ENCODE measurements at regions not wholly inside any gene's neighbourhood (a gene's known extent, or its start where the extent isn't known, plus 50 kb on each side); places are given as distances from the start of the nearest gene placed in this dataset.
"Not testable (repeated sequence)": the region's sequence is repeated elsewhere in the genome, so short reads cannot be mapped to it uniquely, and the experiment has no call there.

DNA sequence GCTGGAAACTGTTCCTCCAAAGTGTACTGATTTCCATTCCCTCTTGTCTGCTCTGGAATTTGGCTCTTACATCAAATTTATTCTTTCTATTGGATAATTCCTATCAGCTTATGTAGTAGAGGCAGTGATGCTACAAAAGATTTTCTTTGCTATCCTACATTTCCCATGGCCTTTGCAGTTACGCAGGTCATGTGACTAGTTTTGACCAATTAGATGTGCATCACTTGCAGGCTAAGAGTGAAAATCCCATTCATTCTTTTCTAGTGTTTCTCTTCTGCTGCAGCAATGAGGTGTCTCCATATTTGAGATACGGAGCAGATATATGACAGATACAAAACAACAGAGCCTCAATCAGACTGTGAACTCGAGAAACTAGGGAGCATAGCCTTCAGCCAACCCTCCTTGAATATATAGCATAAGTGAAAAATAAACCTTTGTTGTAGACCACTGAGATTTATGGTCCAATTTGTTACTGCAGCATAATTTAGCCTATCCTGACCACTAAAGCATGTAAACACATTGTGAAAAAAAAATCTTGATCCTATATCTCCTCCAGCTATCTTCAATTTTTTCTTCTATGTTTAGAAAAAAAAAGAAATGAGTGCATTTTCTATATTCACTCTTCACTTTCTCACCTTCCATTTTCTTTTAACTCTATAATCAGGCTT, 102.0 kb downstream of the HNMT start:
- H3K9ac ChIP-seq (ENCODE audit: low read length in 5 of 5), result no peak overlapping the region
- H3K27ac ChIP-seq (ENCODE audit: low read depth, low read length), result no peak overlapping the region
- peaks cover 0 to 3% (median 0%) of the 10 kb centered on the region in 5 donors for H3K9me3 ChIP-seq (ENCODE audit: control insufficient read depth in 5 of 5, low read length in 5 of 5)
- no peaks in the 10 kb centered on the region for H3K4me1 ChIP-seq (ENCODE audit: control insufficient read depth in 5 of 5, insufficient read depth in 5 of 5, low read length in 5 of 5)
- no peaks in the 10 kb centered on the region for H3K36me3 ChIP-seq (ENCODE audit: control insufficient read depth in 5 of 5, insufficient read depth in 5 of 5, low read length in 5 of 5)
- no peaks in the 10 kb centered on the region for H3K27me3 ChIP-seq (ENCODE audit: control insufficient read depth in 5 of 5, insufficient read depth in 4 of 5, low read length in 5 of 5)
- H3K4me3 ChIP-seq (ENCODE audit: low read depth in 1 of 5, low read length in 5 of 5), result no peak overlapping the region

DNA sequence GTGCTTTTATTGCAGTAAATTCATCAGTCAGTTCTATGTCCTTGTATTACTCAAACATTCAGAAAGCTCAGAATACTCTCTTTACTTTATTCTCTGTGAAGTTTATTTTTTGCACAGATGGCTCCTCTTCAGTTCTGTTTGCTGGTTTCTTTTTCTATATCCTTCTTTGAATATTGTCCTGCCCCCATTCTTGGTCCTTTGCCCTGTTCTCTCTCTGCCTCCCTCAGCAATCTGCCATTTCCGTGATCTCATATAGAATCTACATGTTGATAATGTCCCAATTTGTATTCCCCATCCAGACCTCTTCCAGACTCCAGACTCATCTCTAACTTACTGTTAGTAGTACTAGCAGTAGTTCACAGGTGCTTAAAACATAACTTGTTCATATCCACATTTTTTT, 102.6 kb downstream of the HNMT start:
- H3K4me1 ChIP-seq (ENCODE audit: control insufficient read depth in 5 of 5, insufficient read depth in 5 of 5, low read length in 5 of 5), result no peaks in the 10 kb centered on the region

DNA sequence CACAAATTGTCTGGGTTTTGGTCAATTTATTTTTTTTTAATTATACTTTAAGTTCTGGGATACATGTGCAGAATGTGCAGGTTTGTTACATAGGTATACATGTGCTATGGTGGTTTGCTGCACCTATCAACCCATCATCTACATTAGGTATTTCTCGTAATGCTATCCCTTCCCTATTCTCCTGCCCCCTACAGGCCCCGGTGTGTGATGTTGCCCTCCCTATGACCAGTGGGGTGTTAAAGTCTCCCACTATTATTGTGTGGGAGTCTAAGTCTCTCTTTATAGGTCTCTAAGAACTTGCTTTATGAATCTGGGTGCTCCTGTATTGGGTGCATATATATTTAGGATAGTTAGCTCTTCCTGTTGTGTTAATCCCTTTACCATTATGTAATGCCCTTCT, 104.4 kb downstream of the HNMT start:
- H3K27me3 ChIP-seq (ENCODE audit: control insufficient read depth in 5 of 5, insufficient read depth in 4 of 5, low read length in 5 of 5); H3K4me1 ChIP-seq (ENCODE audit: control insufficient read depth in 5 of 5, insufficient read depth in 5 of 5, low read length in 5 of 5); H3K9ac ChIP-seq (ENCODE audit: low read length in 5 of 5); H3K36me3 ChIP-seq (ENCODE audit: control insufficient read depth in 5 of 5, insufficient read depth in 5 of 5, low read length in 5 of 5); H3K9me3 ChIP-seq (ENCODE audit: control insufficient read depth in 5 of 5, low read length in 5 of 5); H3K27ac ChIP-seq (ENCODE audit: low read depth, low read length); H3K4me3 ChIP-seq (ENCODE audit: low read depth in 1 of 5, low read length in 5 of 5): not testable (repeated sequence)

More for the DNA sequence above, 102.6 kb downstream of the HNMT start:
- Histone ChIP-seq H3K36me3 (ENCODE audit: control insufficient read depth in 5 of 5, insufficient read depth in 5 of 5, low read length in 5 of 5) (no peaks in the 10 kb centered on the region), H3K4me3 (ENCODE audit: low read depth in 1 of 5, low read length in 5 of 5) (no peak overlapping the region), H3K9ac (ENCODE audit: low read length in 5 of 5) (no peak overlapping the region), H3K27ac (ENCODE audit: low read depth, low read length) (no peak overlapping the region), H3K9me3 (ENCODE audit: control insufficient read depth in 5 of 5, low read length in 5 of 5) (peaks cover 0 to 3% (median 0%) of the 10 kb centered on the region in 5 donors), H3K27me3 (ENCODE audit: control insufficient read depth in 5 of 5, insufficient read depth in 4 of 5, low read length in 5 of 5) (no peaks in the 10 kb centered on the region)

DNA sequence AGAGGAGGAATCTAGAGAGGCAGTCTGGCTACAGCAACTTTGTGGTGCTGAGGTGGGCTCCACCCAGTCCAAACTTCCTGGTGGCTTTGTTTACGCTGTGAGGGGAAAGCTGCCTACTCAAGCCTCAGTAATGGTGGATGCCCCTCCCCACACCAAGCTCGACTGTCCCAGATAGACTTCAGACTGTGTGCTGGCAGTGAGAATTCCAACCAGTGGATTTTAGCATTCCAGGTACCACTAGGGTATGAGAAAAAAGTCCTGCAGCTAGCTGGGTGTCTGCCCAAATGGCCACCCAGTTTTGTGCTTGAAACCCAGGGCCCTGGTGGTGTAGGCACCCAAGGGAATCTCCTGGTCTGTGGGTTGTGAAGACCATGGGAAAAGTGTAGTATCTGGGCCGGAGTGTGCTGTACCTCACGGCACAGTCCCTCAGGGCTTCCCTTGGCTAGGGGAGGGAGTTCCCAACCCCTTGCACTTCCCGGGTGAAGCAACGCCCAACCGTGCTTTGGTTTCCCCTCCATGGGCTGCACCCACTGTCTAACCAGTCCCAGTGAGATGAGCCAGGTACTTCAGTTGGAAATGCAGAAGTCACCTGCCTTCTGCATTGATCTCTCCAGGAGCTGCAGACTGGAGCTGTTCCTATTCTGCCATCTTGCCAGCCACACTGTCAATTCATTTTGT, 106.9 kb downstream of the HNMT start:
- H3K36me3 ChIP-seq (ENCODE audit: control insufficient read depth in 5 of 5, insufficient read depth in 5 of 5, low read length in 5 of 5); H3K27me3 ChIP-seq (ENCODE audit: control insufficient read depth in 5 of 5, insufficient read depth in 4 of 5, low read length in 5 of 5); H3K27ac ChIP-seq (ENCODE audit: low read depth, low read length); H3K9ac ChIP-seq (ENCODE audit: low read length in 5 of 5); H3K4me3 ChIP-seq (ENCODE audit: low read depth in 1 of 5, low read length in 5 of 5); H3K4me1 ChIP-seq (ENCODE audit: control insufficient read depth in 5 of 5, insufficient read depth in 5 of 5, low read length in 5 of 5); H3K9me3 ChIP-seq (ENCODE audit: control insufficient read depth in 5 of 5, low read length in 5 of 5): not testable (repeated sequence)

DNA sequence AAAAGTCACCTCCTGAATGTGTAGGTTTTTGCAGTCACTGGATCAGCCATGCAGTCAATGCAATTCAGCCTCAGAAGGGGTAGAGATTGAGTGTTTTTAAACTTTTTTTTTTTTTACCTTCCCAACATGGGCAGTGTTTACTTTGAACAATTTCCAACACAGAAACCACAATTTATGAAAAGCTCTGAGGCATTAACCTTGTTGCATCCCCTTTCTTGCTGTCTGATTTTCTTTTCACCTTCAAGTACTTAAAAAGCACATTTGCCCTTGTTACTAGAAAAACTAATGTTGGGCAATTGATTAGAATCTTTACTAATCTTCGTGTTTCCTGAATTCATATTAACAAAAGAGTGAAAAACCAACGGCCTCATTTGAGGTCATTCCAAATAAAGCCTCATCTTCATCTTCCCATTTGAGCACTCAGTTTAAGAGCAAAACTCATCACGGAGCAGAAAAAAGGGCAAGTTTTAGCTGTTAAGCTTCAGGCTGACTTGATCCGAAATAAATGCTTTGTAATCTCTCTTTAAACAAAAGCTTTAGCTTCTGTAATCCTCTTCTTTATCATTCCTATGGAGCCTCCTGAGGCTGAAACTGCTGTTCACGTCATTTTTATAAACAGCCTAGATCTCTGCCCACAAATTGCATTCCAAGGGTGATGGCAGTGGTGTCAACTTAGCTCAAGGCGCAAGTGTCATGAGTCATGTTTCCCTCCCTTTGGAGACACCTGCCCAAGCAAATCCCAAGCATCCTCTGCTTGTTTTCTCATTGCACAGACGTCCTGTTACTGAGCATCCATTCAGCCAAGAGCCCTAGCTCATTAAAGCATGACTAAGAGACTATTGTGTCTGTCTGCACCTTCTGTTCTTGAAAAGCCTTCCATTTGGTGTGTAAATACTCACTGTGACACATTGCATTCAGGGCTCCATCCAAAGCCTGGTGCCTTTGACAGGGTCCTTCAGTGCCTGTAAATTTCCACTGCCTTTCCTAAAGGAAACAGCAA, 107.7 kb downstream of the HNMT start:
- Histone ChIP-seq H3K4me3 (ENCODE audit: low read depth in 1 of 5, low read length in 5 of 5) (no peak overlapping the region), H3K4me1 (ENCODE audit: control insufficient read depth in 5 of 5, insufficient read depth in 5 of 5, low read length in 5 of 5) (no peaks in the 10 kb centered on the region), H3K36me3 (ENCODE audit: control insufficient read depth in 5 of 5, insufficient read depth in 5 of 5, low read length in 5 of 5) (no peaks in the 10 kb centered on the region), H3K9ac (ENCODE audit: low read length in 5 of 5) (no peak overlapping the region), H3K9me3 (ENCODE audit: control insufficient read depth in 5 of 5, low read length in 5 of 5) (no peaks in the 10 kb centered on the region), H3K27me3 (ENCODE audit: control insufficient read depth in 5 of 5, insufficient read depth in 4 of 5, low read length in 5 of 5) (no peaks in the 10 kb centered on the region), H3K27ac (ENCODE audit: low read depth, low read length) (no peak overlapping the region)

DNA sequence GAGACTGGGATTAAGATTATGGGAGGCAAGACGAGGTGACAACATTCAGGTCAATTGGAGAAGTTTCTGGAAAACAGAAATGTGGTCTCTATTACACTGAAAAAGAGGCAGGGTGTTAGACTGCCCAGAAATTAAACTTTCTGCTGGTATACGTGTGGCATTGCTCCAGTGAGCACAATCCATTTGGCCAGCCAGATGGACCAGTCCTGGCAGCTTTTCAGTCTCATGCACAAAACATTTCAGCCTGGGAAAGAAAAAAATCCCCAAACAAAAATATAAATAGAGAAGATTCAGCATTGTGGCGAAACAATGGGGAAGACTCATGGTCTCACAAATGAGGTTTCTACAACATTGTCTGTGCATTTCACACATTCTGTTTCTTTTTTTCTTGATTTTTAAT, 113.9 kb downstream of the HNMT start:
- Histone ChIP-seq H3K4me3 (ENCODE audit: low read depth in 1 of 5, low read length in 5 of 5) (no peak overlapping the region), H3K27ac (ENCODE audit: low read depth, low read length) (peak overlapping the region; percentile 7), H3K4me1 (ENCODE audit: control insufficient read depth in 5 of 5, insufficient read depth in 5 of 5, low read length in 5 of 5) (no peaks in the 10 kb centered on the region), H3K27me3 (ENCODE audit: control insufficient read depth in 5 of 5, insufficient read depth in 4 of 5, low read length in 5 of 5) (no peaks in the 10 kb centered on the region), H3K9me3 (ENCODE audit: control insufficient read depth in 5 of 5, low read length in 5 of 5) (no peaks in the 10 kb centered on the region), H3K9ac (ENCODE audit: low read length in 5 of 5) (no peak overlapping the region), H3K36me3 (ENCODE audit: control insufficient read depth in 5 of 5, insufficient read depth in 5 of 5, low read length in 5 of 5) (no peaks in the 10 kb centered on the region)

DNA sequence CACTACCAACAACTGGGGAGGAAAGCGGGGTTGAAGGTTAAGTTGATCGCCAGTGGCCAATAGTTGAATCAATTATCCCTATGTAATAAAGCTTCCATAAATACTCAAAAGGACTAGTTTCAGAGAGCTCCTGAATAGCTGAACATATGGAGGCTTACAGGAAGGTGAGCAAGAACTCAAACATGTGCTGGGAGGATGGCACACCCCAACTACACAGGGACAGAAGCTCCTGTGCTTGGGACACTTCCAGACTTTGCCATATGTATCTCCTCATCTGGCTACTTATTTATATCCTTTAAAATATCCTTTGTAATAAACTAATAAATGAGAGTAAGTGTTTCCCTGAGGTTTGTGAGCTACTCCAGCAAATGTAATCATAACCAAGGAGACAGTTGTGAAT, 115.7 kb downstream of the HNMT start:
- no peak overlapping the region for H3K4me3 ChIP-seq (ENCODE audit: low read depth in 1 of 5, low read length in 5 of 5)
- no peaks in the 10 kb centered on the region for H3K4me1 ChIP-seq (ENCODE audit: control insufficient read depth in 5 of 5, insufficient read depth in 5 of 5, low read length in 5 of 5)
- H3K9ac ChIP-seq (ENCODE audit: low read length in 5 of 5), result no peak overlapping the region
- H3K36me3 ChIP-seq (ENCODE audit: control insufficient read depth in 5 of 5, insufficient read depth in 5 of 5, low read length in 5 of 5), result no peaks in the 10 kb centered on the region
- no peaks in the 10 kb centered on the region for H3K27me3 ChIP-seq (ENCODE audit: control insufficient read depth in 5 of 5, insufficient read depth in 4 of 5, low read length in 5 of 5)
- H3K27ac ChIP-seq (ENCODE audit: low read depth, low read length), result no peak overlapping the region
- H3K9me3 ChIP-seq (ENCODE audit: control insufficient read depth in 5 of 5, low read length in 5 of 5), result no peaks in the 10 kb centered on the region

DNA sequence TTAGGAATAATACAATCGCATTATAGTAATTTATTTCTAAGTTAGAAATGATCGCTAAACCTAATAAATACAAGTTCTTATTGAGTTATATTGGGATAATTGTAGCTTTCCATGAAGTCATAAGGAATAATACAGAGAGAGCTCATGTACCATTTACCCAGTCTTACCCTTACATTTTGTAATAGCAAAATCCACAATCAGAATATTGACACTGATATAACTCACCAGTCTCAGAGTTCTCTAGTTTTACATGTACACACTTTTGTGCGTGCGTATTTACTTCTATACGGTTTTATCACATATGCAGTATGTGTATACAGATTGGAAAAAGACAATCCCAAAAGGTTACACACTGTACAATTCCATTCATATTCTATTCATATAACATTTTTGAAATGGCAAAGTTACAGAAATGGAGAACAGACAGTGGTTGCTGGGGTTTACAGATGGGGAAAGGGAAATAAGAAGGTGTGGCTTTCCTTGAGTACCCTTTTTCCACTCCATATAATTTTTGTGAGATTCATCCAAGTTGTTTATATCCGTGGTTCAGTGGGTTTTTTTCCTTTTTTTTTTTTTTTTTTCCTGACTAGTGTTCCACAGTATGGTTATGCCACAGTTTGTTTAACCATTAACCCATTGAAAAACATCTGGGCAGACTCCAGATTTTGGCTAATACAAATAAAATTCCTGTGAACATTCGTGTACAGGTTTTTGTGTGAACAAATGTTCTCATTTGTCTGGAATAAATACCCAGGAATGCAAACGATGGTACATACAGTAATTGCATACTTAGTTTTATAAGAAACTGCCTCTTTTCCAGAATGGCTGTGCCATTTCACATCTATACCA, 117.2 kb downstream of the HNMT start:
- Histone ChIP-seq H3K27ac (ENCODE audit: low read depth, low read length) (no peak overlapping the region), H3K4me1 (ENCODE audit: control insufficient read depth in 5 of 5, insufficient read depth in 5 of 5, low read length in 5 of 5) (no peaks in the 10 kb centered on the region), H3K4me3 (ENCODE audit: low read depth in 1 of 5, low read length in 5 of 5) (no peak overlapping the region), H3K9me3 (ENCODE audit: control insufficient read depth in 5 of 5, low read length in 5 of 5) (no peaks in the 10 kb centered on the region), H3K36me3 (ENCODE audit: control insufficient read depth in 5 of 5, insufficient read depth in 5 of 5, low read length in 5 of 5) (no peaks in the 10 kb centered on the region), H3K27me3 (ENCODE audit: control insufficient read depth in 5 of 5, insufficient read depth in 4 of 5, low read length in 5 of 5) (no peaks in the 10 kb centered on the region), H3K9ac (ENCODE audit: low read length in 5 of 5) (no peak overlapping the region)

DNA sequence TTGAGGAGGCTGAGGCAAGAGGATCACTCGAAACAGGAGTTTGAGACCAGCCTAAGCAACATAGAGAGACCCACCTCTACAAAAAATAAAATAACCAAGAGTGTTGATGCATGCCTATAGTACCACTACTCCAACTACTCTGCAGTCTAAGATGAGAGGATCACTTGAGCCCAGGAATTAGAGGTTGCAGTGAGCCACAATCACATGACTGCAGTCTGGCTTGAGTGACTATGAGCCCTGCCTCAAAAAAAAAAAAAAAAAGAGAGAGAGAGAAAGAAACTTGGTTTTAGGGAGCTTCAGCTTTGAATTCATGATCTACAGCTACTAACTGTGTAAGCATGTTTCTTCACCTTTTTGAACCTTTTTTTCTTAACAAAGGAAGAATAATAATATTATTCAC, 119.9 kb downstream of the HNMT start:
- no peaks in the 10 kb centered on the region for H3K27me3 ChIP-seq (ENCODE audit: control insufficient read depth in 5 of 5, insufficient read depth in 4 of 5, low read length in 5 of 5)

More for the DNA sequence above, 119.9 kb downstream of the HNMT start:
- Histone ChIP-seq H3K27ac (ENCODE audit: low read depth, low read length) (no peak overlapping the region), H3K4me1 (ENCODE audit: control insufficient read depth in 5 of 5, insufficient read depth in 5 of 5, low read length in 5 of 5) (peaks cover 0 to 10% (median 8%) of the 10 kb centered on the region in 5 donors), H3K9ac (ENCODE audit: low read length in 5 of 5) (no peak overlapping the region), H3K9me3 (ENCODE audit: control insufficient read depth in 5 of 5, low read length in 5 of 5) (no peaks in the 10 kb centered on the region), H3K36me3 (ENCODE audit: control insufficient read depth in 5 of 5, insufficient read depth in 5 of 5, low read length in 5 of 5) (no peaks in the 10 kb centered on the region), H3K4me3 (ENCODE audit: low read depth in 1 of 5, low read length in 5 of 5) (no peak overlapping the region)

All from subcutaneous abdominal adipose tissue (tissue), 5 donors.